ENCODE measurements at regions not wholly inside any gene's neighbourhood (a gene's known extent, or its start where the extent isn't known, plus 50 kb on each side); places are given as distances from the start of the nearest gene placed in this dataset.
"Not testable (repeated sequence)": the region's sequence is repeated elsewhere in the genome, so short reads cannot be mapped to it uniquely, and the experiment has no call there.

DNA sequence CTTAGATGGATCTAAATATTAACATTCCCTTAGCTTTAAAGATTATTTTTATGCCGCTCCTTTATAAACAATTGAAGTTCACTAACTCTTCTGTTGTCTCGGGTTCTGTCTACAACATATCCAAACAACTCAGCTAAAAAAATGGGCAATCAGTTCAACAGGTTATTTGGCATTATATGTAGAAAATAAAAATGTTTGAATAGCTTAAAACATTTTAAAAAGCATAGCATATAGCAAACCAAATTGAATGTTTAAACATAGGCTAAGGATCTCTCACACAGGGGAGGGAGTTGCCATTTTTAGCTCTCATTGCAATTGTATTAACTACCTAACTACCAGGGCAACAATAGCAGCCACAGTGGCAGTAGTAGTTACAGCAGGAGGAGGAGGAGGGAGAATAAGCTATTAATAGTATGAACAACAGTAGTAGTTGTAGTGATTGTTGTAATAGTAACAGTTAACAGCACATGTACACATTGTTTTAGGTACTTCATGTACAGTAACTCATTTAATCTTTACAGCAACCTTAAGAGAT lies 404.2 kb downstream of the KCNRG start:
- DNase-seq (ENCODE audit: low spot score): no peak

DNA sequence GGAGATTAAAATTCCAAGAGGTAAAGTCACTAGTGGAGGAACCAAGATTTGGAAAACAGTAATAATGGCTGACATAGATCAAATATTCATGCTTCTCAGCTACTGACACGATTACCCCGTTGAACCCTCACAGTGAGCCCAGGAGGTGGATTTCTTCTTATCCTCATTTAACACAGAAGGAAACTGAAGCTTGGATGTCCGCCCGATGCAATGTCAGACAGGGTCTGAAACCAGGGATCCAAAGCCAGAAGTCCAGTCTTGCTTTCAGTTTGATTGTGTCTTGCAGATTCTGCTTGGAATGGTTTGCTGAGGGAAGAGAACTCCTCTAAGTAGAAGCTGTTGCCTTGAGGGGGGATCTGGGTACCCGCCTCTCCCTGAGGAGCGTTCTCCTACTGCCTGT lies 404.7 kb downstream of the KCNRG start:
- DNase-seq (ENCODE audit: low spot score): no peak

DNA sequence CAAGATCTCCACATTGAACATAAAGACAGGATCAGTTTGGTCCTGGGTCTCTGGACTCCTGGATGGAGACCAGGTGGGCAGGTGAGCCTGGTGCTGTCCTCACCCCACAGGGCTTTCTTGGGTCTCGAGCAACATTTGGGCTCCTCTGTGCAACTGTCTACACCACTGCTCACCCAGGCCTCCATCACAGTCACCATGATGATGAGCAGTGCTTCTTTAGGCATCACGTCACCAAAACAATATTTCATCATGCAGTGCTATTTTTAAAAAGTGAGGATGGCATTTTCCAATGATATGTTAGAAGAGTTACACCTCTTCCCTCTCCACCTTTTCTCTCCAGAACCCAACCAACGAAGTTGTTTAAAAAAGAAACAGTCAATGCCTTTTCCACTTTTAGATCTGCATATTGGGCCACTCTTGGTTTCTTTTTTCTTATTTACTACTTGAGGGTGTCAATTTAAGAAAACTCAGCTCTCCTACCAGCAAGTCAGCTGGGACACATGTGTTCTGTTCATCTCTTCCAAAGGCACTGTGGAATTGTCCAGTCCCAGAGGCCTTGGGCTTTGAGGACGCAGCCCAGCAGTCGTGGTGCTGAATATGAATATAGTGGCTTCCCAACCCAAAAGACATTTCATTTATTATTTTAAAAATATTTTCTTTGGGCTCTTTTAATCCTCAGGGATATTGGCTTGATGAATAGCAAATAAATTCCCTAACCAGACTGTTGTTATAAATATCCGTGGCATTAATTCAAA lies 405.7 kb downstream of the KCNRG start:
- no peak for DNase-seq (ENCODE audit: low spot score)

DNA sequence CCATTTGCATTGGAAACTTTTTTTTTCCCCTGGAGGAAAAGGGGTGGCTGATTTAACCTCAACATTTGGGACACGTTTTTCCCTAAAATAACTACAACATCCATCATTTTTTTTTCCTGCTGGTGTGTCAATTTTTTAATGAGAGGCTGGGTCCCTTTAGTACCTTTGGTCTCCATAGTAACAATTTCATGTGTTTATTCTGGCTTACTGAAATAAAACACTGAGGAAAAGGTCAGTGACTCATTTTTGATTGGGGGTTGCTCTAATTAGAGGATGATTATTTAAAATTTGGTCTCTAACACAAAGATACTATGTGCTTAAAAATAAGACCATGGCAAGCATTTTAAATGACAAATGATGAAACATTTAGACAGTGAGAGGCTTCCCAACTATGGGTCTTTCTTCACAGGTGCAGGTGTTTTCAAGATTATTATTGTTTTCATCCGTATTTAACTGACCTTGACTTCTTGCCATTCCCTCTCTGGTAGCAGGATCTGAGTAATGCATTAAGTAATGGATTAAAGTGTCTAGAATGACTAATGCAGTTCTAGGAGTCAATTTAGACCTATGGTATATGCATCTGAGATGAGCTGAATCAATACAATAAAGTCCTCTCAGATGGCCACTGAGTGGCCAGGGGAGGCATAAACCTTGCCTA lies 406.4 kb downstream of the KCNRG start:
- no peak for DNase-seq (ENCODE audit: low spot score)

DNA sequence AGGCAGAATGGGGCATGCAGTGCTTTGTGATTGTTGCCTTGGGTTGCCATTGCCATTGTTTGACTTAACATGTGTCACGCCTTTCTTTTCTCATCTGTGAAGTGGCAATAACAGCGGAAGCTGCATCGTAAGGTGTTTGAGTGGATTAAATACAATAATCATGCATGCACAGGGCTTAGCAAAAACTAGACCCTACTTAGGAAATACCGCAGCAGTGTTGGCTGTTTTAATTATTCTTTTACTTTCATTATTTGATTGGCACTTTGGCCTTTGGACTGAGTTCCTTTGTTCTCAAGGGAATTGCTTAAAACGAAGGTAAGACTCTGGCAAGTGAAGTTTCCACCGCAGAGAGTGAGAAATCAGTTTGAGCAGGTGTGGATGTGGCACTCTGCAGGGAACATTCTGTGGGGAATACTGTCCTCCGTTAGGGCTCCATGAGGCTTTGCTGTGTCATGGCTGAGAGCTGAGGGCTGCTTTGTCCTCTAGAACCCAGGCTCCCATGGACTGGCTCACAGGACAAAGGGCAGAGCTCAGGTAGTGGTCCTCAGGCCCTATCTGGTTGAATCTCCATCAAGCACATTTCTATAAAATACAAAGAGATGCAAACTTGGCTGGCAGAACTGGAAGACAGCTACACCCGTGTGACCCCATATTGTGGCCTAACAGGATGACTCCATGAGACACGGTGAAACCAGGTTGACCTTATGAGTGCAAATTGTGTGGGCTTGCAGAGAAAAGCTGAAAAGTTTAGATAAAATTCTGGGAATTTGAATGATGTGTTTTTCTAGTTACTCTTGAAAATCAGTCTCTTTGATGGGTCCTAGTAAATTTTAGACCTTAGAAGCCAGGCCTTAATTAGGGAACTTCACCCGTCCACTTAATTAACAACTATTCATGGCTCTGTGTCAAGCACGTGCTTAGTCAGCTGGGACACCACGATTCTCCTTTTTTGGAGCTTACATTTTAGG lies 407.2 kb downstream of the KCNRG start:
- no peak for DNase-seq (ENCODE audit: low spot score)

DNA sequence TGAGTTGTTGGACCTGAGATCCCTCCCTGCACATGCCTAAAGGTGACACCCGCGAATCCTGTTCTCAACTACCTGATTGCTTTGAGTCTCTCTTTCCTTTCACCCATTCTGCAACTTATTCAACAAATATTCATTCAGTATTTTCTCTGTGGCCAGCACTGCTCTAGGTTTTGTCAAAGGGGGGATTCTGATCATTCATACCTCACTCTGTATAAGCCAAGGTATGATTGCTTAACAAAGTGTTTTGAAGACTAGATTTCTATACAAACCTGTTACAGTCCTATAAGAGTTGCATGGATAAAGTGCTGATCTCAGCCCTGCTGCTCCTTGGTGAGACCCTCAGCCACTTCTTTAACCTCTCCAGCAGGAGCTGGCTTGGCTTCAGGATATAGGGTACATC lies 409.7 kb downstream of the KCNRG start:
- no peak for DNase-seq (ENCODE audit: low spot score)

DNA sequence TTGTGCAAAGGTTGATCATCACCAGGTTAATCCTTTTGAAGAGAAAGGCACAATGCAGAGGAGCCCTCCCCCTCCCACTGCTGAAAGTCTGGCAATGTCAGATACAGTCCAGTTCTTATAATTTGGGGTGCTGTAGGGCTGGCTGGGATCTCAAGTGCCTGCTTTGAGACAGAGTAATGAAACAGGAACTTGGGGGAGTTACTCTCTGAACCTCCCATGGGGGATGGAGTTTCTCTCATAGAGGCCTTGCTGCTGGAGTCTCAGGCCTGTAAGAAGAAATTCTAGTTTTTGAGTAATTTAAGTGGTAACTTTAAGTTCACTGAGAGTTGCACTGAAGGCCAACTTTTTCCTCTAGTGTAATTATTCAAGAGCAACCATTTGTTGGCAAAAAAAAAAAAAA lies 410.5 kb downstream of the KCNRG start:
- DNase-seq (ENCODE audit: low spot score): no peak

DNA sequence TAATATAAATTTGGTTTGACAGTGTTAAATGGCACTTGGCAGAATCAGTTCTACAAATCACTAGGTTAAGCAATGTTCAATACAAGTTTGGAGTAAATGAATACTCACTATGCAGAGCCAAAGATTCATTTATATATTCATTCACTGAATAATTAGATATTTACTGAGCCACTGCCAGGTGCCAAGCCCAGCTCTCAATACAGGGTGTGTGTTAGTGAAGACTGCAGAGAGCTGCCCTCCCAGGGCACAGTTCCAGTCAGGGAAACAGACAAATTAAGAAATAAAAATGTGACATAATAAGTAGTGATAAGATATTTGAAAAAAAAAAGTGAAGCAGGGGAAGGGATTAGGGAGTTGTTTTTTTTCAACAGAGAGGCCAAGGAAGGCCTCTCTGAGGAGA lies 411.7 kb downstream of the KCNRG start:
- no peak for DNase-seq (ENCODE audit: low spot score)

DNA sequence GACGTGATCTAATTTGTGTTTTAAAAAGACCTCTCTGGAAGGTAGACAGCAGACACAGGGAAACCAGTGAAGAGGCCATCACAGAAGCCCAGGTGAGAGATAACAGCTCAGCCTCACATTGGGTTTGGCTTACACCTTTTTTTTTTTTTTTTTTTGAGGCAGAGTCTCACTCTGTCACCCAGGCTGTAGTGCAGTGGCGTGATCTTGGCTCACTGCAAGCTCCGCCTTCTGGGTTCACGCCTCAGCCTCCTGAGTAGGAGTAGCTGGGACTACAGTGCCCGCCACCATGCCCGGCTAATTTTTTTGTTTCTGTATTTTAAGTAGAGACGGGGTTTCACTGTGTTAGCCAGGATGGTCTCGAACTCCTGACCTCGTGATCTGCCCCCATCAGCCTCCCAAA lies 412.3 kb downstream of the KCNRG start:
- DNase-seq (ENCODE audit: low spot score): not testable (repeated sequence)

DNA sequence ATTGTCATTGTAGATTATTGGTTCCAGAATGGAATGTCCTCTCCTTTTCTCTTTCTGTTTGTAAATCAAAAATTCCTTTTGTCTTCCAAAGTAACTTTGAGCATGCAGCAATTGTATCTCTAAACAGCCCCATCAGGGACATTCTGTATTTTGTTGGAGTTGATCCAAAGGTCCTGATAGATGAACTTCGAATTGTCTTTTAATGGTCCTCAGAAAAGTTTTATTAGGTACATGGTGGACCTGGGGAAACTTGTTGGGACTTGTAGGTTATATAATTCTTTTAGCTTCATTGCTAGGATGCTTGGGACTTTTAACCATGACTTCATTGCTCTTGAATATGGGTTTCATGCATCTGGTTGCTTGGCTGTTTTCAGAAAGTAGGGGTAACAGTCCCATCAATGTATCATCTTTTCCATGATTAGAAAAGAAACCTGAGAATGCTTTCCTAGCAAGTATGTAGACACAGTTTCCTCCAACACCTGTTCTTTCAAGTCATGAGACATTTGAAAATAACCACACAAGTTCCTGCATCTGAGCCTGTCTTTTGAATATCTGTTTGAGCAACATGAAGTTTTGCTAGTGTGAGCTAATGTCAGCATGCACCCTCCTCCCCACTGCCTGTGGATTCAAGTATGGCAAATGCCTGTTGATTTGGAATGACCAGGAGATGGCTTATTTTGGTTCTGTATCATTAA lies 413.1 kb downstream of the KCNRG start:
- DNase-seq (ENCODE audit: low spot score): no peak

DNA sequence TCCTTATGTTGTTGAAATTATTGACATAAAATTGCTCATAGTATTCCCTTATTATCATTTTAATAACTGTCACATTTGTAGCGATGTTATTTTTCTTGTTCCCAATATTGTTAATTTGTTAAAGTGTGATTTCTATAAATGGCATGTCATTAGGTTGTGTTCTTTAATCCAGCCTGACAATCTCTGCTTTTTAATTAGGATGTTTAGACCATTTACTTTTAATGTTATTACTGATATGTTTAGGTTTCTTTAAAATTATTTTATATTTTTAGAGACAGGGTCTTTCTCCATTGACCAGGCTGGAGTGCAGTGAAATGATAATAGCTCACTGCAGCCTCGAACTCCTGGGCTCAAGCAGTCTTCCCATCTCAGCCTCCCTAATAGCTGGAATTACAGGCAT lies 408.5 kb downstream of the DLEU7 start:
- DNase-seq (ENCODE audit: low spot score): no peak

DNA sequence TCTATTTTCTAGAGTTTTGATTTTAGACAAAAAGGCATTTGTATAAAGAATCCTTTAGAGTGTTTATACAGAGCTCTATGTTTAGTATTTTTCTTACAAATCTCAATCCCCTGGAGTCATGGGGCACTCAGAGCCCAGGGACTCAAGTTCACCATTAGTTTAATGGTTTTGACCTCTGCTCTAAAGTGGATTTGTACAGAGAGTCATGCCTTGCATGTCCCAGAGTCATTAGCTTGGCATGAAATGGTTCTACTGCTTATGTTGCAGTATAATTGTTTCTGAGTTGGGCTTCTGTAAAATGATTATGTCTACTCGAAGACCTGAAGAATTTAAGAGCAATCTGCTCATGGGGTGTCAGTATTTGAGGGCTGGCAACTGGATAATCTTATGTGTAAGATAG lies 406.2 kb downstream of the DLEU7 start:
- peak; percentile 4 for DNase-seq (ENCODE audit: low spot score)

DNA sequence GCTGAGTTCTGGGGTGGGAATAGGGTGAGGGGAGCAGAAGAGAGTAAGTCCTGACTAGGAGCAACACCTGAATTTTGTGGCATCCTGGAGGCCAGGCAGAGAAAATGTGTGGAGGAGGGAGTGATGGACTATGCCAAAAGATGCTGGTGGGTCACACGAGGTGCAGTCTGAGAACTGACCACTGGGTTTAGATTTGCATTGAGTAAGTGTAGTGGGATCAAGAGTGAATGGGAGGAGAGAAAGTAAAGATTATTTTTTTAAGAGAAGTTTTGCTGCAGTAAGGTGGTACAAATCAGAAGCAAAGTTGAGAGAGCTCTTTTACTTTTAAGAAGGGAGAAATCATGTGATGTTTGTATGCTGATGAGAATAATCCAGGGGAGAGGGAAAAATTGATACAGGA lies 405.1 kb downstream of the DLEU7 start:
- DNase-seq (ENCODE audit: low spot score): no peak

DNA sequence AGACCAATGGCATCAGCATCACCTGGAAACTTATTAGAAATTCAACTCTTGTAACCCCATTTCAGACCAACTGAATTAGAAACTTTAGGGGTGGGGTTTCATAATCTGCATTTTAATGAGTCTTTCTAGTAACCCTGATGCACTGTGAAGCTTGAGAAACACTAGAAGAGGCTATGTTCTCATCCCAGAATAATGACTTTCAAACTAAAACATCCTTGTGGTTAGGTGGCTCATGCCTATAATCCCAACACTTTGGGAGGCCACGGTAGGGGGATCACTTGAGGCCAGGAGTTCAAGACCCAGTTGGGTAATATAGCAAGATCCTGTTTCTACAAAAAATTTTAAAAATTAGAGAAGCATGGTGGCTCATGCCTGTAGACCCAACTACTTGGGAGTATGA lies 402.4 kb downstream of the DLEU7 start:
- no peak for DNase-seq (ENCODE audit: low spot score)

DNA sequence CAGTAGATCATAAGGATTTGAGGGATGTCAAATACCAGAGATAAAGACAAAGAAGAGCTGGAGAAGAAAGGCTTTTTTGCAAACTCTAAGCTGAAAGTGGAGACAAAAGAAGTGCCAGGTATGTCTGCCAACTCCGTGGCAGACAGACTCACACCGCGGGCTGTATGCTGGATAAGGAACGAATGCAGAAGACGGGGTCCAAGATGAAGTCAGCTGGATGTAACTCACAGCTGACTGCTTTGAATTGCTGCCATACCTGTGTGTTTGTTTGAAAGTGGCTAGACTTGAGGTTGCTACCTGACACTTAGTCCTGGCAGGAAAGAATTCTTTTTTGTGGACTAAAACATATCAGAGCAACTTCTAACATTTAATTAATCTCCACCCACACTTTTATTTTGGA lies 398.8 kb downstream of the DLEU7 start:
- DNase-seq (ENCODE audit: low spot score): no peak

DNA sequence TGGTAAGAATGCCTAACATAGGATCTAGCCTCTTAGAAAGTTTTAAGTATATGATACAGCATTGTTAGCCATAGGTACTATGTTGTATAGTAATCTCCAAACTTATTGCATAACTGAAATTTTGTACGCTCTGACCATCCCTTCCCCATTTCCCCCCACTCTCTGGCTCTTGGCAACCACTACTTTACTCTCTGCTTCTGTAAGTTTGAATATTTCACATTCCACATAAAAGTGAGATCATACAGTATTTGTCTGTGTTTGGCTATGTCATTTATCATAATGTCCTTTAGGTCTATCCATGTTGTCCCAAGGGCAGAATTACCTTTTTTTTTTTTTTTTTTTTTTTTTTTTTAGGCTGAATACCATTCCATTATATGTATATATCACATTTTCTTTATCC lies 396.9 kb downstream of the DLEU7 start:
- DNase-seq (ENCODE audit: low spot score): no peak

DNA sequence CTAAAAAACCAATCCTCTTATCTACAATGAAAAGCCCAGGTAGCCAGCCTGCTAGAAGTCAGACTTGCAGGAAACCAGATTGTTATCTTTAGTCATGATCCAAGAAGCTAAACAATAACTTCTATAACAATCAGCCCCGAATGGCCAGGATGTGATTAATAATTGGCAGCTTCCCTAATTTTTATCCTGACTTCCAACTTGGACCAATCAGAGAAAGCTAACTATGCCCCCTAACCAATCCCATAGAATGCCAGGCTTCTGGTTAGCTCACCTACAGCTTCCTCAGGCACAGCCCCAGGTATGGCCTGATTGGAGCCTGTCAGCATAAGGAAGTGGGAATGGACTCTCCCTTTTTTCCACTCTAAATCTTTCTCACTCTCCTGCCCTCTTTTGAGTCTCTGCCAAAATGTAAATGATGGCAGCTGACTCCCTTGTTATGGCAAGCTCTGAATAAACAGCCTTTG lies 394.9 kb downstream of the DLEU7 start:
- DNase-seq (ENCODE audit: low spot score): no peak

DNA sequence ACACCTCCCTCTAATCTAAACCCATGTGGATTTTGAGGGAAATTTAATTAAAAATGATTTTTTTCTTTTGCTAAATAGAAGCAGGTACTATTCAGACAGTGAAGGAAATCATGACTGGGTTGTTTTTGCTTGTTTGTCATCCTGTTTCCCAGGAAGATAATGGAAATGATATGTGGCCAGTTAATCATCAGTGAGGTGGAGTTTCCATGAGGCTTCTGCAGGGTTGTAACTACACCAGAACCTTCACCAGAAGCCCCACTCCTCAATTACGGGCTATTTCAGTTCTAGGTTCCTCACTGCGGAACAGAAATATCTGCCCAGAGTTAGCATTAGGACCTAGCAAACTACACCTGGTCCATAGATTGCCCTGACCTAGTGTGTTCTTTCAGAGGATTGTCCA lies 394.0 kb downstream of the DLEU7 start:
- no peak for DNase-seq (ENCODE audit: low spot score)

DNA sequence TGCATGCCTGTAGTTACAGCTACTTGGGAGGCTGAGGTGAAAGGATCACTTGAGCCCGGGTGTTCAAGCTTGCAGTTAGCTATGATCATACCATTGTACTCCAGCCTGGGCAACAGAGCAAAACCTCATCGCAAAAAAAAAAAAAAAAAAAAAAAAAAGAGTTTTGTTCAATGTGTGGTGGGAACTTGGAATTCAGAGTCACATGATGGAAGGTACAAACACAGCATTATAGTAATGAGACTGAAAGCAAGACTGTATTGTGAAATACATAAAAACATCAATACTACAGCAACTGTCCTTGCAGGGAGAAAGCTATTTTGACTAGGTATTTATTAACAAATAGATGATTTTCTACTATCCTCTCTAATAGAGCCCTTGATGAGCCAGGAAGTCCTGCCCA lies 393.2 kb downstream of the DLEU7 start:
- DNase-seq (ENCODE audit: low spot score): no peak

DNA sequence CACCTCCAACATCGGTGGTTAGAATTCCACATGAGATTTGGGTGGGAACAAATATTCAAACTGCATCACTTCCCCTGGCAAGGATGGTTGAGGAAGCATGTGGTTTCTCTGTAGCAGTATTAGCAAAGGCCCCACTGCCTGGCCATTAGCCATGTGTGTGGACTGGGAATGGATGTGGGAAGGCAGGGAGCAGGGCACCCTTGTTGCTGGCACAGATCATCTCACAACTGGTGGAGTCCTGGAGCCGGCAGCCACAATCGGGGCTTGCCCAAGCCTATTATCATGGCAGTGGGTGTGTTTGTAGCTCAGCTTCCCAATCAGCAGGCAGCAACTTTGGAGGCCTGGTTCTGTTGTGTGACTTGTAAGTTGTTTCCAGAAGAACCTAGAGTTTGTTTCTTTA lies 391.9 kb downstream of the DLEU7 start:
- DNase-seq (ENCODE audit: low spot score): no peak

DNA sequence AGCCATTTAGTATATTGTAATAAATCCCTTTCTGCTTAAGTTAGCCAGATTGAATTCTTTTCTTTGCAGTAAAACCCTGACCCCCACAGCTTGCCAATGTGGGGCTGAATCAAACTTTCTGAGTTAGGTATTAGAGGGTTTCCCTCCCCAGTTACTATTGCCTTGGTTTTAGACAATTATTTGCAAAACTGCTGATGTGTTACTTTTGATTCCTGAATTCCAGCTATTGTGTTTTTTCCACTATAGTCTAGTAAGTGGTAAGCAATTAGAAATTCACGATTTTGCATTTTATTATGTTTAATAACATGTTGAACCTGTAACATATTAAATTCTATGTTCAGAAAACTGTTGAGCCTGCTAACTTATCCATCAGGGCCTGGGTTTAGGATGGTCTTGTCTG lies 391.5 kb downstream of the DLEU7 start:
- no peak for DNase-seq (ENCODE audit: low spot score)

DNA sequence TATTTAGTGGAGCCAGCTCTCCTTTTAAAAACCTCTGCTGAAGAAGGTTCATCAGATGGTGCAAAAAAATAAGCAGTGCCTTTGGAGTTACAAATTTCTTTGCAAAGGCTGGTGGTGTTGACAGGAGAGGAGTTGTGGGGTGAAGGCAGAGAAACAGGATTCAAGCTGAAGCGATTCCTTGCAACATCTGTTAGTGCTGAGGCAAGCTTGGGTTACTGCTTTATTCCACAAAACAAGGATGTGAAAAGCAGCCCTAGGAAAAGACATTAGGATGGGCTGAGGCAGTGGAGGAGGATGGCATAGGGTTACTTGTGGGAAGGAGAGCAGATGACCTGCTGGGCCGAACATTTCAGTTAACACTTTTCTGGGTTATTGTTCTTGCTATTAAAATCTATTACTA lies 390.7 kb downstream of the DLEU7 start:
- DNase-seq (ENCODE audit: low spot score): no peak
